GM12875 (cell line): ENCODE measurements at regions not wholly inside any gene's neighbourhood (a gene's known extent, or its start where the extent isn't known, plus 50 kb on each side); places are given as distances from the start of the nearest gene placed in this dataset.
"Not testable (repeated sequence)": the region's sequence is repeated elsewhere in the genome, so short reads cannot be mapped to it uniquely, and the experiment has no call there.

Experiments used
- H3K4me3 ChIP-seq: one replicate; pipeline ENCODE4 v1.5.1; 2011; ENCODE audit warnings: low read depth, low read length, control low read depth
- CTCF ChIP-seq: IDR thresholded peaks from 2 replicates; pipeline ENCODE4 v1.5.1; 2011; ENCODE audit warnings: low read depth, mild to moderate bottlenecking, control low read depth, inconsistent platforms, low read length, moderate library complexity, borderline replicate concordance; ENCODE audit not compliant: insufficient read depth

GRCh38 chr17:54196751-54197150 is 374.0 kb downstream of the KIF2B start:
- TF ChIP-seq CTCF: no peak

GRCh38 chr17:54201380-54201779 is 378.7 kb downstream of the KIF2B start:
- H3K4me3 ChIP-seq: not testable (repeated sequence)

More at GRCh38 chr17:54196751-54197150, 374.0 kb downstream of the KIF2B start:
- H3K4me3 ChIP-seq: no peak overlapping the region

- H3K4me3 ChIP-seq: no peak overlapping the region
- no peak for TF ChIP-seq CTCF
Measured at GRCh38 chr17:54220829-54221228, 398.1 kb downstream of the KIF2B start.

- H3K4me3 ChIP-seq: no peak overlapping the region
- no peak for TF ChIP-seq CTCF
Measured at GRCh38 chr17:54221499-54221898, 398.8 kb downstream of the KIF2B start.

- H3K4me3 ChIP-seq: no peak overlapping the region
- no peak for TF ChIP-seq CTCF
Measured at GRCh38 chr17:54235571-54235970, 412.8 kb downstream of the KIF2B start.

GRCh38 chr17:54237911-54238515 is 415.3 kb downstream of the KIF2B start:
- TF ChIP-seq CTCF: no peak
- H3K4me3 ChIP-seq: no peak overlapping the region

- no peak for TF ChIP-seq CTCF
- no peak overlapping the region for H3K4me3 ChIP-seq
Measured at GRCh38 chr17:54239291-54239690, 416.6 kb downstream of the KIF2B start.

GRCh38 chr17:54255696-54256095 is 433.0 kb downstream of the KIF2B start:
- TF ChIP-seq CTCF: no peak
- H3K4me3 ChIP-seq: no peak overlapping the region
